Neutrophil (primary cell): ENCODE measurements at regions not wholly inside any gene's neighbourhood (a gene's known extent, or its start where the extent isn't known, plus 50 kb on each side); places are given as distances from the start of the nearest gene placed in this dataset.

Source experiments
- H3K27ac ChIP-seq: fragments of 200-600 bp; sonication (generic); 2 replicates; pipeline ENCODE4 v1.5.1; 2016; ENCODE audit warnings: mild to moderate bottlenecking, moderate library complexity
- H3K27me3 ChIP-seq: fragments of 200-600 bp; sonication (generic); 2 replicates; pipeline ENCODE4 v1.6.0; 2016; ENCODE audit warnings: mild to moderate bottlenecking
- H3K36me3 ChIP-seq: fragments of 200-600 bp; sonication (generic); 2 replicates; pipeline ENCODE4 v1.5.1; 2017
- H3K4me1 ChIP-seq, 2 experiments: fragments of 200-600 bp in 1 of 2; sonication (generic) in 1 of 2; 1 replicate in 1 of 2; 2 replicates in 1 of 2; pipeline versions ENCODE4 v1.5.1 to v1.6.1; 2013 to 2016; ENCODE audit warnings: low read depth in 1 of 2, low read length in 1 of 2, mild to moderate bottlenecking in 1 of 2, moderate library complexity in 1 of 2; ENCODE audit not compliant: control insufficient read depth in 1 of 2, insufficient read depth in 1 of 2
- H3K4me3 ChIP-seq, 2 experiments: fragments of 200-600 bp in 1 of 2; sonication (generic) in 1 of 2; 1 replicate in 1 of 2; 2 replicates in 1 of 2; pipeline ENCODE4 v1.5.1; 2013 to 2016; ENCODE audit warnings: low read depth in 1 of 2, low read length in 1 of 2, mild to moderate bottlenecking in 1 of 2, moderate library complexity in 1 of 2
- H3K9me3 ChIP-seq: fragments of 200-600 bp; sonication (generic); 2 replicates; pipeline ENCODE4 v1.5.1; 2016
- CTCF ChIP-seq: fragments of 200-600 bp; sonication (generic); IDR thresholded peaks from 2 replicates; pipeline ENCODE4 v1.5.1; 2016; ENCODE audit warnings: antibody characterized with exemption

GRCh38 chr7:9854605-9855004 lies 1119.1 kb upstream of the PHF14 start:
- no peaks in the 10 kb centered on the region for H3K27me3 ChIP-seq
- no peak overlapping the region for H3K27ac ChIP-seq
- H3K36me3 ChIP-seq = no peaks in the 10 kb centered on the region
- no peaks in the 10 kb centered on the region for H3K4me1 ChIP-seq
- H3K4me3 ChIP-seq = no peak overlapping the region
- H3K9me3 ChIP-seq = no peaks in the 10 kb centered on the region
- TF ChIP-seq CTCF = no peak

GRCh38 chr7:9856668-9857067 lies 1117.0 kb upstream of the PHF14 start:
- Histone ChIP-seq H3K4me3 (no peak overlapping the region), H3K9me3 (no peaks in the 10 kb centered on the region), H3K27me3 (no peaks in the 10 kb centered on the region), H3K27ac (no peak overlapping the region), H3K36me3 (no peaks in the 10 kb centered on the region), H3K4me1 (no peaks in the 10 kb centered on the region)
- no peak for TF ChIP-seq CTCF

- H3K27me3 ChIP-seq = no peaks in the 10 kb centered on the region
- H3K27ac ChIP-seq = no peak overlapping the region
- TF ChIP-seq CTCF = no peak
- no peaks in the 10 kb centered on the region for H3K4me1 ChIP-seq
- no peaks in the 10 kb centered on the region for H3K9me3 ChIP-seq
- H3K4me3 ChIP-seq = no peak overlapping the region
- no peaks in the 10 kb centered on the region for H3K36me3 ChIP-seq
Measured at GRCh38 chr7:9863545-9863944, 1110.1 kb upstream of the PHF14 start.

- Histone ChIP-seq H3K4me1 (no peaks in the 10 kb centered on the region), H3K27ac (no peak overlapping the region), H3K27me3 (no peaks in the 10 kb centered on the region), H3K9me3 (no peaks in the 10 kb centered on the region), H3K4me3 (no peak overlapping the region), H3K36me3 (no peaks in the 10 kb centered on the region)
- TF ChIP-seq CTCF = no peak
Measured at GRCh38 chr7:9869151-9869550, 1104.5 kb upstream of the PHF14 start.

- Histone ChIP-seq H3K27ac (no peak overlapping the region), H3K27me3 (no peaks in the 10 kb centered on the region), H3K36me3 (no peaks in the 10 kb centered on the region), H3K4me3 (no peak overlapping the region), H3K9me3 (no peaks in the 10 kb centered on the region), H3K4me1 (no peaks in the 10 kb centered on the region)
- TF ChIP-seq CTCF = no peak
Measured at GRCh38 chr7:9869566-9869965, 1104.1 kb upstream of the PHF14 start.

GRCh38 chr7:9870674-9871073 lies 1103.0 kb upstream of the PHF14 start:
- no peaks in the 10 kb centered on the region for H3K36me3 ChIP-seq
- no peaks in the 10 kb centered on the region for H3K4me1 ChIP-seq
- no peak for TF ChIP-seq CTCF
- H3K4me3 ChIP-seq = no peak overlapping the region
- H3K27me3 ChIP-seq = no peaks in the 10 kb centered on the region
- no peaks in the 10 kb centered on the region for H3K9me3 ChIP-seq
- no peak overlapping the region for H3K27ac ChIP-seq
